Tibial nerve (tissue), 4 donors: ENCODE measurements at regions not wholly inside any gene's neighbourhood (a gene's known extent, or its start where the extent isn't known, plus 50 kb on each side); places are given as distances from the start of the nearest gene placed in this dataset.

ENCODE experiments used
- DNase-seq, 2 donors: peaks; one replicate each; pipeline ENCODE4 v3.0.0-alpha.2; 2019; ENCODE audit warnings: low spot score in 2 of 2
- H3K27ac ChIP-seq, 4 donors: fragments of 200-600 bp; sonication (generic) in 3 of 4; one replicate each; pipeline ENCODE4 v1.5.1; 2017 to 2019; ENCODE audit warnings: mild to moderate bottlenecking in 1 of 4
- H3K27me3 ChIP-seq, 2 donors: fragments of 200-600 bp; sonication (generic) in 1 of 2; one replicate each; pipeline versions ENCODE4 v1.5.1 to v1.6.0; 2017 to 2019
- H3K36me3 ChIP-seq, 3 donors: fragments of 200-600 bp; sonication (generic); one replicate each; pipeline ENCODE4 v1.5.1; 2018 to 2019
- H3K4me1 ChIP-seq, 4 donors: fragments of 200-600 bp; sonication (generic) in 3 of 4; one replicate each; pipeline ENCODE4 v1.5.1; 2017 to 2019
- H3K4me3 ChIP-seq, 4 donors: fragments of 200-600 bp; sonication (generic) in 3 of 4; one replicate each; pipeline ENCODE4 v1.5.1; 2017 to 2019; ENCODE audit warnings: mild to moderate bottlenecking in 1 of 4, moderate library complexity in 1 of 4
- H3K9me3 ChIP-seq, 4 donors: fragments of 200-600 bp; sonication (generic) in 3 of 4; one replicate each; pipeline ENCODE4 v1.5.1; 2017 to 2019
- EP300 ChIP-seq, 2 donors: sonication (generic); formaldehyde crosslinking; IDR thresholded peaks; one replicate each; pipeline ENCODE4 v1.6.1; 2017; ENCODE audit warnings: antibody characterized with exemption in 2 of 2, mild to moderate bottlenecking in 1 of 2
- POLR2A ChIP-seq, 2 donors: fragments of 450-650 bp; IDR thresholded peaks; one replicate each; pipeline ENCODE4 v1.6.1; 2017; ENCODE audit warnings: antibody characterized with exemption in 2 of 2, mild to moderate bottlenecking in 2 of 2, moderate library complexity in 2 of 2
- WGBS, 2 donors: methylation state at CpG; one replicate each; pipeline ENCODE4 v1.1.5; 2018; 5-methylcytosine and 5-hydroxymethylcytosine counted together
- TF ChIP-seq, protein P1 (sequence below), 5 experiments: fragments of 200-600 bp in 3 of 5; fragments of 450-650 bp in 2 of 5; sonication (generic) in 3 of 5; IDR thresholded peaks; one replicate each; pipeline ENCODE4 v1.5.1; 2016 to 2019; ENCODE audit warnings: antibody characterized with exemption in 5 of 5, mild to moderate bottlenecking in 3 of 5, moderate library complexity in 2 of 5

DNA sequence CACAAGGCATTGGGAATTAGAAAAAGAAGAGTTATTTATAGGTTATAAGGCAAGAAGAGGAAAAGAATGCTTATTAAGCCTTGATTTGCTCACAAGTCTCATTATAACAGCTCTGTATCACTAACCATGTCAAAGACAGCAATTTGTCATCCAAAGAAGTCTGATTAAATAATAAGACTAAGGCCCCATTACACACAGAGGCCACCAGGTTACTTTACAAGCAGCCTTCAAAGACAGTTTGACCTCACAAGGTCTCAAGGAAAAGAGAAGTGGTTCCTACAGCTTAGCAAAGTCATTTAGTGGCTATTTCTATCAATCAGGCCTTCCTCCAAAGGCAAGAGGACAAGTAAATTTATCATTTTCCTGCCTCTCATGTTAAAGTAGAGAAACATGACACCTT is 188.5 kb downstream of the MBD2 start:
- Histone ChIP-seq H3K4me3 (no peak overlapping the region), H3K27ac (no peak overlapping the region), H3K27me3 (no peaks in the 10 kb centered on the region), H3K9me3 (no peaks in the 10 kb centered on the region), H3K36me3 (no peaks in the 10 kb centered on the region), H3K4me1 (no peaks in the 10 kb centered on the region)
- TF ChIP-seq EP300 (IDR thresholded peaks at IDR 0.05) (no peak), POLR2A (IDR thresholded peaks at IDR 0.05) (no peak)
- TF ChIP-seq, protein P1, sequence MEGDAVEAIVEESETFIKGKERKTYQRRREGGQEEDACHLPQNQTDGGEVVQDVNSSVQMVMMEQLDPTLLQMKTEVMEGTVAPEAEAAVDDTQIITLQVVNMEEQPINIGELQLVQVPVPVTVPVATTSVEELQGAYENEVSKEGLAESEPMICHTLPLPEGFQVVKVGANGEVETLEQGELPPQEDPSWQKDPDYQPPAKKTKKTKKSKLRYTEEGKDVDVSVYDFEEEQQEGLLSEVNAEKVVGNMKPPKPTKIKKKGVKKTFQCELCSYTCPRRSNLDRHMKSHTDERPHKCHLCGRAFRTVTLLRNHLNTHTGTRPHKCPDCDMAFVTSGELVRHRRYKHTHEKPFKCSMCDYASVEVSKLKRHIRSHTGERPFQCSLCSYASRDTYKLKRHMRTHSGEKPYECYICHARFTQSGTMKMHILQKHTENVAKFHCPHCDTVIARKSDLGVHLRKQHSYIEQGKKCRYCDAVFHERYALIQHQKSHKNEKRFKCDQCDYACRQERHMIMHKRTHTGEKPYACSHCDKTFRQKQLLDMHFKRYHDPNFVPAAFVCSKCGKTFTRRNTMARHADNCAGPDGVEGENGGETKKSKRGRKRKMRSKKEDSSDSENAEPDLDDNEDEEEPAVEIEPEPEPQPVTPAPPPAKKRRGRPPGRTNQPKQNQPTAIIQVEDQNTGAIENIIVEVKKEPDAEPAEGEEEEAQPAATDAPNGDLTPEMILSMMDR (IDR thresholded peaks at IDR 0.05): no peak
- no peak for DNase-seq

DNA sequence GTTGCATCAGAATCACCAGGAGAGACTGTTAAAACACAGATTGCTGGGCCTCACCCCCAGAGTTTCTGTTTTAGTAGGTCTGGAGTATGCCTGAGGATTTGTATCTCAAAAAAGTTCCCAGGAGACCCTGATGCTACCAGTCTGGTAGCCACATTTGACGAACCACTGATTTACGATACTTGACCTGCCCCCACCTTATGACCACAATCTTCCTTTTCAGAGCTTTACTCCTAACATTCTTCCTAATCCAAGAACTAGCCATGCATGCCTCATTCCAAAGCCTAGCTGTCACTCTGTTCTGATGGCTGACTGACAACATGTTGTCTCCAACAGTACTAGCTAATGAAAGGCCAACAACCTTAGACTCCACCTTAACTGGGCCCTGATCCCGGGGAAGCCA is 191.4 kb downstream of the MBD2 start:
- H3K9me3 ChIP-seq: no peaks in the 10 kb centered on the region
- WGBS, 2 donors: 75 to 85% methylated on average over 3 of the region's 3 CpGs

DNA sequence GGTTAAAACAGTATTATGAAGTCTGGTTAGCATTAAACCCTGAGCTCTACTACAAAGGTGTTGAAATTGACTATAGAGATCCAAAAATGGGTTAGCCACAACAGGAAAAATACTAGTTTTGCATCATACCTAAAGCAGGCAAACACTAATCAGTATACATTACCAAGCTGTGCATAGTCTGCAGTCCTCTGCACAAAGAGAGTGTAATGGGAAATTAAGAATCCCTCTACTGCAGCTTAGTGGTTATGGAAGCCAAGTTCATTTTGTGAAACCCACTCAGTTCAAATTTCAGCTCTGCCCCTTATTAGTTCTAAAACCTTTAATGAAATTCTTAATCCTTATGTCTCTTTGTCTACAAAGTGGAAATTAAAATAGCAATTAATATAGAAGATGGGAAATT is 192.1 kb downstream of the MBD2 start:
- Histone ChIP-seq H3K9me3 (no peaks in the 10 kb centered on the region), H3K27ac (no peak overlapping the region), H3K4me3 (no peak overlapping the region), H3K27me3 (no peaks in the 10 kb centered on the region), H3K4me1 (no peaks in the 10 kb centered on the region), H3K36me3 (no peaks in the 10 kb centered on the region)
- DNase-seq: no peak
- TF ChIP-seq EP300 (IDR thresholded peaks at IDR 0.05) (no peak), POLR2A (IDR thresholded peaks at IDR 0.05) (no peak)
- TF ChIP-seq, protein P1 (IDR thresholded peaks at IDR 0.05): no peak

More for the DNA sequence above, 191.4 kb downstream of the MBD2 start:
- no peak for DNase-seq
- Histone ChIP-seq H3K27ac (no peak overlapping the region), H3K27me3 (no peaks in the 10 kb centered on the region), H3K4me3 (no peak overlapping the region), H3K36me3 (no peaks in the 10 kb centered on the region), H3K4me1 (no peaks in the 10 kb centered on the region)
- TF ChIP-seq, protein P1 (IDR thresholded peaks at IDR 0.05): no peak
- TF ChIP-seq EP300 (IDR thresholded peaks at IDR 0.05) (no peak), POLR2A (IDR thresholded peaks at IDR 0.05) (no peak)

DNA sequence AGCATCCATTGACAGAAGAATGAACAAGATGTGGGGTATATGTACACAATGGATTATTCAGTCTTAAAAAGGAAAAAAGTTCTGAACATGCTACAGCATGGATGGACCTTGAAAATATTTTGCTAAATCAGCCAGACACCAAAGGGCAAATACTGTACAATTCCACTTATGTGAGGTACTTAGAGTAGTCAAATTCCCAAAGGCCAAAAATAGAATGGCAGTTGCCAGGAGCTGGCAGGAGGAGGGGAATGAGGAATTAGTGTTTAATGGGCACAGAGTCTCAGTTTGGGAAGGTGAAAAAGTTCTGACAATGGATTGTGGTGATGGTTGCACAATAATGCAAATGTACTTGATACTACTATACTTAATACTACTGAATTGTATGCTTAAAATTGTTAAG is 193.2 kb downstream of the MBD2 start:
- TF ChIP-seq, protein P1 (IDR thresholded peaks at IDR 0.05): no peak
- TF ChIP-seq POLR2A (IDR thresholded peaks at IDR 0.05): no peak
- no peak for TF ChIP-seq EP300 (IDR thresholded peaks at IDR 0.05)
- Histone ChIP-seq H3K9me3 (no peaks in the 10 kb centered on the region), H3K36me3 (no peaks in the 10 kb centered on the region), H3K27me3 (no peaks in the 10 kb centered on the region), H3K4me1 (no peaks in the 10 kb centered on the region), H3K4me3 (no peak overlapping the region), H3K27ac (no peak overlapping the region)
- no peak for DNase-seq

DNA sequence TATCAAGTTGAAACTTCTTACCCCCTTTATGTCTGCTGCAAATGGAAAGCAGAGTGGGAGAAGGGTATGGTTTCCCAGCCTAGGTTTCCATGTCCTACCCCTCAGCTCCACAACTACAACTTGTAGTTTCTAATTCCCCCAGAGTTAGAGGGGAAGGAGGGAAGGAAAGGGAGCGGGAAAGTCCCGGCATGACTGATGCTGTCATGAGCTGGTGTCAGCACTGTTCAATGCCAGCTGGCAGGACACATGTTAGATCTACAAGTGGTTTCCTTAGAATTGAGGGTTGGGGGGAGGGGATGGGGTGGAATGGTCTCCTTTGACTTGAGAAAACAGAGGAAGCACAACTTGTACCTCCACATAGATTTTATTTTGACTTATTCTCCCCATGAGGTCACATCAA is 194.0 kb downstream of the MBD2 start:
- Histone ChIP-seq H3K4me3 (no peak overlapping the region), H3K4me1 (no peaks in the 10 kb centered on the region), H3K36me3 (no peaks in the 10 kb centered on the region), H3K27ac (no peak overlapping the region), H3K9me3 (no peaks in the 10 kb centered on the region), H3K27me3 (no peaks in the 10 kb centered on the region)
- DNase-seq: no peak
- 83 to 86% methylated on average over 2 of the region's 2 CpGs for WGBS, 2 donors
- TF ChIP-seq, protein P1 (IDR thresholded peaks at IDR 0.05): no peak
- TF ChIP-seq EP300 (IDR thresholded peaks at IDR 0.05) (no peak), POLR2A (IDR thresholded peaks at IDR 0.05) (no peak)
